Mesendoderm (in vitro differentiated cells): ENCODE measurements at regions not wholly inside any gene's neighbourhood (a gene's known extent, or its start where the extent isn't known, plus 50 kb on each side); places are given as distances from the start of the nearest gene placed in this dataset.
A peak's percentile ranks its signal among the peaks of the same experiment; 100 is the strongest.

Source experiments
- DNase-seq: peaks from one replicate; pipeline ENCODE4 v3.0.0; 2013
- H2AK5ac ChIP-seq: 2 replicates; pipeline ENCODE4 v1.6.1; 2013; ENCODE audit warnings: low read length, inconsistent platforms
- H2BK120ac ChIP-seq: 2 replicates; pipeline ENCODE4 v1.6.1; 2013; ENCODE audit warnings: low read depth, mild to moderate bottlenecking, low read length, moderate library complexity, mixed read lengths
- H2BK15ac ChIP-seq: replicated peaks from 2 replicates; pipeline ENCODE4 v1.6.1; 2013; ENCODE audit warnings: low read depth, mild to moderate bottlenecking, moderate library complexity
- H2BK5ac ChIP-seq: 2 replicates; pipeline ENCODE4 v1.6.1; 2013; ENCODE audit warnings: low read length, inconsistent platforms
- H3K18ac ChIP-seq: 2 replicates; pipeline ENCODE4 v1.6.1; 2013; ENCODE audit warnings: mild to moderate bottlenecking, low read length, mixed read lengths
- H3K23ac ChIP-seq: one replicate; pipeline ENCODE4 v1.6.1; 2013; ENCODE audit warnings: low read length
- H3K27ac ChIP-seq: 2 replicates; pipeline ENCODE4 v1.5.1; 2013; ENCODE audit warnings: low read depth, mild to moderate bottlenecking, inconsistent platforms, low read length, moderate library complexity
- H3K27me3 ChIP-seq: 2 replicates; pipeline ENCODE4 v1.6.1; 2013; ENCODE audit warnings: low read length, control low read depth, mild to moderate bottlenecking, inconsistent platforms; ENCODE audit not compliant: insufficient read depth, poor library complexity
- H3K36me3 ChIP-seq: 2 replicates; pipeline ENCODE4 v1.6.1; 2013; ENCODE audit warnings: low read length, inconsistent platforms; ENCODE audit not compliant: control insufficient read depth, insufficient read depth
- H3K4ac ChIP-seq: one replicate; pipeline ENCODE4 v1.6.1; 2013; ENCODE audit warnings: low read depth, mild to moderate bottlenecking, low read length, moderate library complexity
- H3K4me1 ChIP-seq: 2 replicates; pipeline ENCODE4 v1.6.1; 2013; ENCODE audit warnings: low read depth, low read length, inconsistent platforms; ENCODE audit not compliant: control insufficient read depth
- H3K4me2 ChIP-seq: 2 replicates; pipeline ENCODE4 v1.6.1; 2013; ENCODE audit warnings: low read length
- H3K4me3 ChIP-seq: 2 replicates; pipeline ENCODE4 v1.5.1; 2013; ENCODE audit warnings: mild to moderate bottlenecking, low read length
- H3K56ac ChIP-seq: one replicate; pipeline ENCODE4 v1.6.1; 2013; ENCODE audit warnings: low read length
- H3K79me1 ChIP-seq: 2 replicates; pipeline ENCODE4 v1.6.1; 2013; ENCODE audit warnings: low read length, inconsistent platforms
- H3K79me2 ChIP-seq: 2 replicates; pipeline ENCODE4 v1.6.1; 2013; ENCODE audit warnings: mild to moderate bottlenecking, low read length; ENCODE audit not compliant: control insufficient read depth, insufficient read depth
- H3K9ac ChIP-seq: 2 replicates; pipeline ENCODE4 v1.6.1; 2013; ENCODE audit warnings: low read length, inconsistent platforms
- H4K5ac ChIP-seq: one replicate; pipeline ENCODE4 v1.6.1; 2013; ENCODE audit warnings: low read length
- H4K8ac ChIP-seq: one replicate; pipeline ENCODE4 v1.6.1; 2013; ENCODE audit warnings: low read depth, mild to moderate bottlenecking, control low read depth, low read length, moderate library complexity
- WGBS: extraction: QIAGEN DNeasy Blood & Tissue Kit; methylation state at CpG from one replicate; pipeline ENCODE4 v1.1.7; 2013; ENCODE audit warnings: low lambda C conversion rate, missing lambda C conversion rate; ENCODE audit not compliant: insufficient coverage; ENCODE audit errors: extremely low coverage; 5-methylcytosine and 5-hydroxymethylcytosine counted together

DNA sequence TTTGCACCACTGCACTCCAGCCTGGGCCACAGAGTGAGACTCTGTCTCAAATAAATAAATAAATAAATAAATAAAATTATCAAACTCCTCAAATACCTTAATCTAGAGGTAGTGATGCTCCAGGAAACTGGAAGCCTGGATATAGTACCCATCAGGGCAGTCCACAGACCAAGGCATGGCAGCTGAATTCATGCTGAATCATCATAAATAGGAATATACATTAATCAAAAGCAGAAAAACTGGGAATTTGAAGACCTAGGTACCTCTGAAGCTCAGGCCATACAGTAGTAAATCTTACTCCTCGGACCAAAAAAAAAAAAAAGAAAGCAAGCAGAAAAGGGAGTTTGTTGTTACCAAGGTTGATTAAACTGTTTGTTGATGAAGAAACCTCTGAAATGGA, 184.2 kb upstream of the CHODL start:
- Histone ChIP-seq H3K79me2 (no peaks in the 10 kb centered on the region), H3K27ac (no peak overlapping the region), H3K18ac (no peak overlapping the region), H4K8ac (no peak overlapping the region), H2BK15ac (no peak overlapping the region), H2BK5ac (no peak overlapping the region), H3K56ac (no peak overlapping the region), H3K4ac (no peak overlapping the region), H3K36me3 (no peaks in the 10 kb centered on the region), H3K4me1 (no peaks in the 10 kb centered on the region), H3K79me1 (no peaks in the 10 kb centered on the region), H2AK5ac (no peak overlapping the region), H3K4me2 (no peak overlapping the region), H3K23ac (no peak overlapping the region), H2BK120ac (no peak overlapping the region), H4K5ac (no peak overlapping the region), H3K27me3 (no peaks in the 10 kb centered on the region), H3K4me3 (no peak overlapping the region), H3K9ac (no peak overlapping the region)
- DNase-seq, result no peak
- WGBS, result no CpG with 5 or more reads among the region's 1 CpG

- no peak overlapping the region for H2AK5ac ChIP-seq
- no peak for DNase-seq
- H3K79me2 ChIP-seq, result no peaks in the 10 kb centered on the region
- H3K4me2 ChIP-seq, result no peak overlapping the region
- H3K4ac ChIP-seq, result no peak overlapping the region
- H3K79me1 ChIP-seq, result no peaks in the 10 kb centered on the region
- H4K5ac ChIP-seq, result no peak overlapping the region
- no peaks in the 10 kb centered on the region for H3K4me1 ChIP-seq
- no peaks in the 10 kb centered on the region for H3K36me3 ChIP-seq
- no peak overlapping the region for H3K4me3 ChIP-seq
- no peak overlapping the region for H2BK120ac ChIP-seq
- no peak overlapping the region for H3K56ac ChIP-seq
- no peak overlapping the region for H3K27ac ChIP-seq
- H3K27me3 ChIP-seq, result no peaks in the 10 kb centered on the region
- no peak overlapping the region for H2BK15ac ChIP-seq
- no peak overlapping the region for H4K8ac ChIP-seq
- H3K23ac ChIP-seq, result no peak overlapping the region
- no peak overlapping the region for H2BK5ac ChIP-seq
- H3K18ac ChIP-seq, result no peak overlapping the region
- H3K9ac ChIP-seq, result no peak overlapping the region
- WGBS, result no CpG with 5 or more reads among the region's 3 CpGs
Measured at GRCh38 chr21:18058731-18059398, 185.8 kb upstream of the CHODL start.

DNA sequence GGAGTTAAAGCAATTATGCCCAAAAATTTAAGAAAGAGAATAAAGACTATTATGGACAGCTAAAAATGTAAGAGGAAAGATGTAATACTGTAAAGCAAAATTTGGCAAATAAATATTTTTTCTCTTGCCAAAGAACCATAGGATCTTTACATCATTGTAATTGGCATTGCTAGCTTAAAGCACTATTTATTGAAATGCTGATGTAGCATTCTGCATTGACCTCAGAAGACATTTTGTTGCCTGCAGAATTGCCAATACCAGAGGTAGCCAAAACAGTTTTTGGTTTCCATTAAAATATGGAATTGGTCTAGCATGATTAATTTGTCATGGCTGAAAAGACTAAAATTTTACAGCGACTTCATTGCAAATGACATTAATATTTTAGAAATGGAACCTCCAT, 191.5 kb upstream of the CHODL start:
- H3K79me1 ChIP-seq, result no peaks in the 10 kb centered on the region
- H3K36me3 ChIP-seq, result no peaks in the 10 kb centered on the region
- no peak overlapping the region for H3K18ac ChIP-seq
- H3K4me1 ChIP-seq, result no peaks in the 10 kb centered on the region
- H3K27ac ChIP-seq, result no peak overlapping the region
- no peak overlapping the region for H3K4ac ChIP-seq
- H3K23ac ChIP-seq, result no peak overlapping the region
- H3K27me3 ChIP-seq, result no peaks in the 10 kb centered on the region
- no peak overlapping the region for H3K4me2 ChIP-seq
- no peak overlapping the region for H2BK5ac ChIP-seq
- no peak overlapping the region for H2BK120ac ChIP-seq
- no peak overlapping the region for H2BK15ac ChIP-seq
- H3K79me2 ChIP-seq, result no peaks in the 10 kb centered on the region
- WGBS, result no CpG with 5 or more reads among the region's 1 CpG
- H3K9ac ChIP-seq, result no peak overlapping the region
- H4K5ac ChIP-seq, result no peak overlapping the region
- no peak overlapping the region for H2AK5ac ChIP-seq
- no peak for DNase-seq
- H3K4me3 ChIP-seq, result no peak overlapping the region
- H4K8ac ChIP-seq, result no peak overlapping the region
- H3K56ac ChIP-seq, result no peak overlapping the region

- no peak overlapping the region for H3K4me2 ChIP-seq
- no CpG with 5 or more reads among the region's 2 CpGs for WGBS
Measured at GRCh38 chr21:18049461-18049860, 195.2 kb upstream of the CHODL start.

DNA sequence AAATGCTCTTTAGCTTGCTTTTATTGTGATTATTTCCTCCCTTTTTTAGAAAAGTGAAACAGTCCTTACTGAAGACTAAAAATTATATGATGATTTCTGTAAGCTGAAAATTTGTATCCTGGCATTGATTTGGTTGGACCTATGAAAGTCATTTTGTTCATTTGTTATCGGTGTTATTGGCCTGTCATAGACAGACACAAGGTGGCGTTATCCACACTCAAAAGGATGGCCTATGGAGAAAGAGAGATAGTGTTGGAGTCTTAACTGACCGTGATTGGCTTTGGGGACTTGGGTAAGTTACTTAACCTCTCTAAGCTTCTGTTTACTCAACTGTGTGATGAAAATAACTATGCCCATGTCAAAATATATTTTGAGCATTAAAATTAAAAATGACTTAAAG, 203.6 kb upstream of the CHODL start:
- Histone ChIP-seq H3K4ac (no peak overlapping the region), H3K18ac (no peak overlapping the region), H3K4me3 (no peak overlapping the region), H3K36me3 (no peaks in the 10 kb centered on the region), H2BK15ac (no peak overlapping the region), H3K9ac (no peak overlapping the region), H2BK5ac (no peak overlapping the region), H3K4me1 (no peaks in the 10 kb centered on the region), H3K27me3 (no peaks in the 10 kb centered on the region), H3K79me2 (no peaks in the 10 kb centered on the region), H2AK5ac (no peak overlapping the region), H4K5ac (no peak overlapping the region), H4K8ac (no peak overlapping the region), H2BK120ac (no peak overlapping the region), H3K27ac (no peak overlapping the region), H3K4me2 (no peak overlapping the region), H3K23ac (no peak overlapping the region), H3K79me1 (no peaks in the 10 kb centered on the region), H3K56ac (no peak overlapping the region)
- DNase-seq, result peak; percentile 79
- WGBS, result no CpG with 5 or more reads among the region's 3 CpGs

More at GRCh38 chr21:18049461-18049860, 195.2 kb upstream of the CHODL start:
- no peak overlapping the region for H3K23ac ChIP-seq
- no peak overlapping the region for H4K5ac ChIP-seq
- H3K4me1 ChIP-seq, result no peaks in the 10 kb centered on the region
- no peaks in the 10 kb centered on the region for H3K79me2 ChIP-seq
- H2BK5ac ChIP-seq, result no peak overlapping the region
- H3K56ac ChIP-seq, result no peak overlapping the region
- H3K4ac ChIP-seq, result no peak overlapping the region
- no peak overlapping the region for H2BK15ac ChIP-seq
- DNase-seq, result no peak
- H3K9ac ChIP-seq, result no peak overlapping the region
- no peaks in the 10 kb centered on the region for H3K36me3 ChIP-seq
- no peak overlapping the region for H3K18ac ChIP-seq
- H3K27me3 ChIP-seq, result no peaks in the 10 kb centered on the region
- no peak overlapping the region for H2BK120ac ChIP-seq
- no peaks in the 10 kb centered on the region for H3K79me1 ChIP-seq
- H3K27ac ChIP-seq, result no peak overlapping the region
- no peak overlapping the region for H2AK5ac ChIP-seq
- no peak overlapping the region for H4K8ac ChIP-seq
- H3K4me3 ChIP-seq, result no peak overlapping the region

DNA sequence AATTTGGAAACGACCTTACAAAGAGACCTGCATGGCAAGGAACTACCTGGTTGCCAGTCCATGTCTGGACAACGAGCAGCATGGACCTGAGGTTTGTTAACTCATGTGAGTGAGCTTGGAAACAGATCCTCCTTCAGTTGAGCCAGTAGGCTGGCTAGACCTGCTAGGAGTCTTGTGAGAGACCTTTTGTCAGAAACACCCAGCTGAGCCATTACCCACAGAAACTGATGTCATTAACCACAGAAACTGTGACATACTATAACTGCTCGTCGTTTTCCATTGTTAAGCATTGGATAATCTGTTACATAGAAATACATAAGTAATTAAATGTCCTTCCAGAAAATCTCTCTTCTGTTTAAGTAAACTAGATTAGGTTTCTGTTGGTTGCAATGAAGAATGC, 211.1 kb upstream of the C21orf91 start:
- no peaks in the 10 kb centered on the region for H3K79me1 ChIP-seq
- no peak overlapping the region for H4K8ac ChIP-seq
- no peak overlapping the region for H2AK5ac ChIP-seq
- H2BK120ac ChIP-seq, result no peak overlapping the region
- no peak overlapping the region for H4K5ac ChIP-seq
- H3K23ac ChIP-seq, result no peak overlapping the region
- no peak overlapping the region for H3K18ac ChIP-seq
- H3K4ac ChIP-seq, result no peak overlapping the region
- H3K79me2 ChIP-seq, result no peaks in the 10 kb centered on the region
- H3K4me1 ChIP-seq, result no peaks in the 10 kb centered on the region
- no peak overlapping the region for H2BK5ac ChIP-seq
- no peaks in the 10 kb centered on the region for H3K27me3 ChIP-seq
- no CpG with 5 or more reads among the region's 4 CpGs for WGBS
- H3K36me3 ChIP-seq, result no peaks in the 10 kb centered on the region
- H3K4me2 ChIP-seq, result no peak overlapping the region
- H3K9ac ChIP-seq, result no peak overlapping the region
- H3K56ac ChIP-seq, result no peak overlapping the region
- DNase-seq, result no peak
- no peak overlapping the region for H2BK15ac ChIP-seq
- H3K27ac ChIP-seq, result no peak overlapping the region
- H3K4me3 ChIP-seq, result no peak overlapping the region
